H9 (cell line): ENCODE measurements at regions not wholly inside any gene's neighbourhood (a gene's known extent, or its start where the extent isn't known, plus 50 kb on each side); places are given as distances from the start of the nearest gene placed in this dataset.
"Not testable (repeated sequence)": the region's sequence is repeated elsewhere in the genome, so short reads cannot be mapped to it uniquely, and the experiment has no call there.

Experiments used
- DNase-seq: peaks from one replicate; pipeline ENCODE4 v3.0.0-alpha.2; 2017
- H2AFZ ChIP-seq: one replicate; pipeline ENCODE4 v1.6.1; 2013; ENCODE audit warnings: mild to moderate bottlenecking, low read length, control low read depth, moderate library complexity
- H2AK5ac ChIP-seq: 2 replicates; pipeline ENCODE4 v1.6.1; 2013; ENCODE audit warnings: low read length, control low read depth, mixed read lengths; ENCODE audit not compliant: insufficient read length
- H2BK120ac ChIP-seq: one replicate; pipeline ENCODE4 v1.6.1; 2013; ENCODE audit warnings: low read depth, mild to moderate bottlenecking, low read length, control low read depth, inconsistent platforms; ENCODE audit not compliant: poor library complexity, severe bottlenecking
- H2BK12ac ChIP-seq: 2 replicates; pipeline ENCODE4 v1.6.1; 2013; ENCODE audit warnings: low read length, control low read depth, mixed read lengths, low read depth; ENCODE audit not compliant: insufficient read length
- H2BK15ac ChIP-seq: 2 replicates; pipeline ENCODE4 v1.6.1; 2013; ENCODE audit warnings: low read depth, low read length, control low read depth
- H2BK20ac ChIP-seq: one replicate; pipeline ENCODE4 v1.6.1; 2013; ENCODE audit warnings: low read depth, mild to moderate bottlenecking, low read length, control low read depth, inconsistent platforms; ENCODE audit not compliant: poor library complexity, severe bottlenecking
- H2BK5ac ChIP-seq: 2 replicates; pipeline ENCODE4 v1.6.1; 2013; ENCODE audit warnings: low read length, control low read depth, mixed read lengths; ENCODE audit not compliant: insufficient read length
- H3K14ac ChIP-seq: 2 replicates; pipeline ENCODE4 v1.6.1; 2013; ENCODE audit warnings: low read length, control low read depth; ENCODE audit not compliant: insufficient read depth
- H3K18ac ChIP-seq: 2 replicates; pipeline ENCODE4 v1.6.1; 2013; ENCODE audit warnings: low read depth, mild to moderate bottlenecking, mixed read lengths, low read length, control low read depth; ENCODE audit not compliant: insufficient read length
- H3K23ac ChIP-seq: 2 replicates; pipeline ENCODE4 v1.6.1; 2013; ENCODE audit warnings: low read length, control low read depth, mixed read lengths, low read depth; ENCODE audit not compliant: insufficient read length
- H3K23me2 ChIP-seq: 2 replicates; pipeline ENCODE4 v1.6.1; 2013; ENCODE audit warnings: low read depth, mild to moderate bottlenecking, mixed read lengths, low read length, control low read depth; ENCODE audit not compliant: insufficient read length, poor library complexity, severe bottlenecking
- H3K27ac ChIP-seq: 2 replicates; pipeline ENCODE4 v1.5.1; 2013; ENCODE audit warnings: low read length, control low read depth, mixed read lengths, low read depth; ENCODE audit not compliant: insufficient read length
- H3K27me3 ChIP-seq: 2 replicates; pipeline ENCODE4 v1.6.1; 2013; ENCODE audit warnings: low read length, control low read depth, inconsistent platforms; ENCODE audit not compliant: insufficient read depth
- H3K4ac ChIP-seq: 2 replicates; pipeline ENCODE4 v1.6.1; 2013; ENCODE audit warnings: low read depth, mild to moderate bottlenecking, control low read depth, inconsistent platforms, low read length, moderate library complexity
- H3K4me1 ChIP-seq: 2 replicates; pipeline ENCODE4 v1.6.1; 2013; ENCODE audit warnings: low read length, control low read depth, inconsistent platforms; ENCODE audit not compliant: insufficient read depth
- H3K4me2 ChIP-seq: 2 replicates; pipeline ENCODE4 v1.6.1; 2013; ENCODE audit warnings: low read length, control low read depth, mixed read lengths; ENCODE audit not compliant: insufficient read length, insufficient read depth
- H3K56ac ChIP-seq: 2 replicates; pipeline ENCODE4 v1.6.1; 2013; ENCODE audit warnings: low read depth, mild to moderate bottlenecking, mixed read lengths, low read length, control low read depth; ENCODE audit not compliant: insufficient read length
- H3K79me1 ChIP-seq: 2 replicates; pipeline ENCODE4 v1.6.1; 2013; ENCODE audit warnings: low read depth, mild to moderate bottlenecking, moderate library complexity, low read length, control low read depth, inconsistent platforms; ENCODE audit not compliant: insufficient read depth, poor library complexity, severe bottlenecking
- H3K79me2 ChIP-seq: 2 replicates; pipeline ENCODE4 v1.6.1; 2013; ENCODE audit warnings: low read length, control low read depth, inconsistent platforms; ENCODE audit not compliant: insufficient read depth
- H3K9ac ChIP-seq: 2 replicates; pipeline ENCODE4 v1.6.1; 2013; ENCODE audit warnings: low read length, control low read depth, mixed read lengths; ENCODE audit not compliant: insufficient read length; ENCODE audit errors: extremely low read depth
- H3K9me3 ChIP-seq: one replicate; pipeline ENCODE4 v1.6.1; 2013; ENCODE audit warnings: low read depth, low read length, inconsistent platforms; ENCODE audit not compliant: control insufficient read depth
- H3T11ph ChIP-seq: one replicate; pipeline ENCODE4 v1.6.1; 2013; ENCODE audit warnings: mild to moderate bottlenecking, low read length, control low read depth, inconsistent platforms
- H4K20me1 ChIP-seq: one replicate; pipeline ENCODE4 v1.6.1; 2013; ENCODE audit not compliant: control insufficient read depth, insufficient read length, insufficient read depth
- H4K5ac ChIP-seq: 2 replicates; pipeline ENCODE4 v1.6.1; 2013; ENCODE audit warnings: low read depth, mild to moderate bottlenecking, mixed read lengths, low read length, control low read depth; ENCODE audit not compliant: insufficient read length
- H4K8ac ChIP-seq: replicated peaks from 2 replicates; pipeline ENCODE4 v1.6.1; 2013; ENCODE audit warnings: low read length, control low read depth, mixed read lengths, low read depth; ENCODE audit not compliant: insufficient read length
- H4K91ac ChIP-seq: 2 replicates; pipeline ENCODE4 v1.6.1; 2013; ENCODE audit warnings: low read depth, mild to moderate bottlenecking, moderate library complexity, mixed read lengths, low read length, control low read depth; ENCODE audit not compliant: insufficient read length
- H3K27ac Mint-ChIP-seq, 3 experiments: 2 replicates in 2 of 3; 3 replicates in 1 of 3; pipeline ENCODE4 v1.8.0; 2020 to 2021; ENCODE audit warnings: mixed read lengths in 3 of 3, mild to moderate bottlenecking in 1 of 3, moderate library complexity in 1 of 3
- H3K27me3 Mint-ChIP-seq: 2 replicates; pipeline ENCODE4 v1.8.0; 2021; ENCODE audit warnings: low read depth, mild to moderate bottlenecking, moderate library complexity, mixed read lengths
- H3K36me3 Mint-ChIP-seq, 3 experiments: 2 replicates in 2 of 3; 3 replicates in 1 of 3; pipeline ENCODE4 v1.8.0; 2020 to 2021; ENCODE audit warnings: low read depth in 3 of 3, mixed read lengths in 3 of 3; ENCODE audit not compliant: insufficient read depth in 1 of 3
- H3K4me1 Mint-ChIP-seq, 2 experiments: 2 replicates each; pipeline ENCODE4 v1.8.0; 2020; ENCODE audit warnings: mixed read lengths in 2 of 2
- H3K4me3 Mint-ChIP-seq, 2 experiments: 2 replicates in 1 of 2; 3 replicates in 1 of 2; pipeline ENCODE4 v1.8.0; 2020 to 2021; ENCODE audit warnings: mild to moderate bottlenecking in 2 of 2, mixed read lengths in 2 of 2, moderate library complexity in 1 of 2
- H3K9me3 Mint-ChIP-seq, 2 experiments: 2 replicates in 1 of 2; 3 replicates in 1 of 2; pipeline ENCODE4 v1.8.0; 2020; ENCODE audit warnings: mild to moderate bottlenecking in 2 of 2, mixed read lengths in 2 of 2, moderate library complexity in 1 of 2
- WGBS: extraction: QIAGEN DNeasy Blood & Tissue Kit; methylation state at CpG from one replicate; pipeline ENCODE4 v1.1.7; 2013; ENCODE audit warnings: missing lambda C conversion rate, low lambda C conversion rate, mixed read lengths; ENCODE audit not compliant: insufficient read length; ENCODE audit errors: extremely low coverage; 5-methylcytosine and 5-hydroxymethylcytosine counted together
- TF ChIP-seq, protein P1 (sequence below): fragments of 200-600 bp; sonication (generic); conservative IDR thresholded peaks from 3 replicates; pipeline ENCODE4 v1.8.0; 2021; ENCODE audit warnings: antibody characterized with exemption, mild to moderate bottlenecking

DNA sequence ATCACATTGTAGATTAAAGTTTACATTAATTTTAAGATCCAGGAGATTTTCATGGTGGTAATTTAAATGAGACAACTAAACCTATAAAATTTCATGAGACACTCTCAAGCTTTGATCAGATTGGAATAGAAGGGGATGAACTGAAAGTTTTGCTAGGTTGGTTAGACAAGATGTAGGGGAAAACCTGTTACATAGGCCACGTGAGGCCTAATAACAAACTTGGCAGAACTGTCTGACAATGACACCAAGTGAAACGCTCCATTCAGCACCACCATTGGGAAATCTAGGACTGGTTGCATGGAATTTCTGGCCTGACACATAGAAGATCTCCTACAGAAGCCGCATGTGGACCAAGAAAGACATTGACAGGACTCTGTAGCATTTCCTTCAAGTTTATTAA, 87.8 kb upstream of the SLC39A10 start:
- H3T11ph ChIP-seq, result no peak overlapping the region
- H2BK12ac ChIP-seq, result no peak overlapping the region
- Mint-ChIP-seq H3K27ac (peak overlapping the region in 1 of 3 experiments; percentile 84; a peak in 1 of 7 replicates), H3K27me3 (no peaks in the 10 kb centered on the region), H3K4me1 (peaks cover 6 to 9% of the 10 kb centered on the region in 2 experiments), H3K9me3 (peaks cover 10% of the 10 kb centered on the region in 2 experiments; a peak in 3 of 5 replicates), H3K4me3 (no peak overlapping the region; a peak in 1 of 5 replicates), H3K36me3 (peaks cover 4 to 5% (median 4%) of the 10 kb centered on the region in 3 experiments; a peak in 5 of 7 replicates)
- H3K27ac ChIP-seq, result no peak overlapping the region
- no peaks in the 10 kb centered on the region for H3K79me2 ChIP-seq
- H3K18ac ChIP-seq, result no peak overlapping the region
- no peaks in the 10 kb centered on the region for H3K27me3 ChIP-seq
- no peak overlapping the region for H2AK5ac ChIP-seq
- no peak overlapping the region for H2BK20ac ChIP-seq
- no peak overlapping the region for H2BK120ac ChIP-seq
- no peak overlapping the region for H4K5ac ChIP-seq
- H3K9me3 ChIP-seq, result no peaks in the 10 kb centered on the region
- H4K20me1 ChIP-seq, result no peaks in the 10 kb centered on the region
- DNase-seq, result no peak
- no peak overlapping the region for H3K4ac ChIP-seq
- no peak overlapping the region for H2AFZ ChIP-seq
- peaks cover 3% of the 10 kb centered on the region; the same call in 1 of the 2 replicates for H3K4me1 ChIP-seq
- H3K14ac ChIP-seq, result no peak overlapping the region
- H2BK15ac ChIP-seq, result no peak overlapping the region
- TF ChIP-seq, protein P1, sequence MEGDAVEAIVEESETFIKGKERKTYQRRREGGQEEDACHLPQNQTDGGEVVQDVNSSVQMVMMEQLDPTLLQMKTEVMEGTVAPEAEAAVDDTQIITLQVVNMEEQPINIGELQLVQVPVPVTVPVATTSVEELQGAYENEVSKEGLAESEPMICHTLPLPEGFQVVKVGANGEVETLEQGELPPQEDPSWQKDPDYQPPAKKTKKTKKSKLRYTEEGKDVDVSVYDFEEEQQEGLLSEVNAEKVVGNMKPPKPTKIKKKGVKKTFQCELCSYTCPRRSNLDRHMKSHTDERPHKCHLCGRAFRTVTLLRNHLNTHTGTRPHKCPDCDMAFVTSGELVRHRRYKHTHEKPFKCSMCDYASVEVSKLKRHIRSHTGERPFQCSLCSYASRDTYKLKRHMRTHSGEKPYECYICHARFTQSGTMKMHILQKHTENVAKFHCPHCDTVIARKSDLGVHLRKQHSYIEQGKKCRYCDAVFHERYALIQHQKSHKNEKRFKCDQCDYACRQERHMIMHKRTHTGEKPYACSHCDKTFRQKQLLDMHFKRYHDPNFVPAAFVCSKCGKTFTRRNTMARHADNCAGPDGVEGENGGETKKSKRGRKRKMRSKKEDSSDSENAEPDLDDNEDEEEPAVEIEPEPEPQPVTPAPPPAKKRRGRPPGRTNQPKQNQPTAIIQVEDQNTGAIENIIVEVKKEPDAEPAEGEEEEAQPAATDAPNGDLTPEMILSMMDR, result no peak
- H3K79me1 ChIP-seq, result no peaks in the 10 kb centered on the region
- no peak overlapping the region for H3K9ac ChIP-seq
- WGBS, result no CpG with 5 or more reads among the region's 3 CpGs
- H3K4me2 ChIP-seq, result no peak overlapping the region
- H3K23ac ChIP-seq, result no peak overlapping the region
- H4K91ac ChIP-seq, result no peak overlapping the region
- no peak overlapping the region for H4K8ac ChIP-seq
- H3K56ac ChIP-seq, result no peak overlapping the region
- H3K23me2 ChIP-seq, result no peaks in the 10 kb centered on the region
- no peak overlapping the region for H2BK5ac ChIP-seq

DNA sequence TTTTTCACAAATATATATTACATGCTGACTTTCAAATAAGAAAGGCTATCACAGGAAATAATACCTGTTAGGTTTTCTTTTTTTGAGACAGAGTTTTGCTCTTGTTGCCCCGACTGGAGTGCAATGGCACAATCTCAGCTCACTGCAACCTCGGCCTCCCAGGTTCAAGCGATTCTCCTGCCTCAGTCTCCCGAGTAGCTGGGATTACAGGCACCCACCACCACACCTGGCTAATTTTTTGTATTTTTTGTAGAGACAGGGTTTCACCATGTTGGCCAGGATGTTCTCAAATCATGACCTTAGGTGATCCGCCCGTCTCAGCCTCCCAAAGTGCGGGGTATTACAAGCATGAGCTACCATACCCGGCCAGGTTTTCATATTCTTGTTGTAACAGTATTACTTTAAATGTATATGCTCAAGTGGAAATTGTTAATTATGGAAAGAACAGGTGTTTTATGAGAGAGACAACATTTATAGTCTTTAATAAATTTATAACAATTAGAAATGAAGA, 92.3 kb upstream of the SLC39A10 start:
- H3K27ac Mint-ChIP-seq, H3K56ac ChIP-seq, H2BK120ac ChIP-seq, DNase-seq, H3K4me1 ChIP-seq, H4K20me1 ChIP-seq, H3K79me2 ChIP-seq, H3T11ph ChIP-seq, H3K4me3 Mint-ChIP-seq, H3K27me3 Mint-ChIP-seq, H2BK15ac ChIP-seq, H4K5ac ChIP-seq, H3K9me3 ChIP-seq, H3K36me3 Mint-ChIP-seq, H2BK12ac ChIP-seq, H3K27ac ChIP-seq, H3K27me3 ChIP-seq, H3K4me1 Mint-ChIP-seq, H3K23ac ChIP-seq, H3K4ac ChIP-seq, H2AFZ ChIP-seq, H3K79me1 ChIP-seq, H2BK20ac ChIP-seq, H3K9ac ChIP-seq, H3K18ac ChIP-seq, H3K23me2 ChIP-seq, H3K4me2 ChIP-seq, H2BK5ac ChIP-seq, H2AK5ac ChIP-seq, H4K8ac ChIP-seq, H4K91ac ChIP-seq, H3K14ac ChIP-seq: not testable (repeated sequence)
- H3K9me3 Mint-ChIP-seq, result peaks cover 10% of the 10 kb centered on the region in 2 experiments; a peak in 3 of 5 replicates
- WGBS, result no CpG with 5 or more reads among the region's 8 CpGs
